ENCODE measurements at regions not wholly inside any gene's neighbourhood (a gene's known extent, or its start where the extent isn't known, plus 50 kb on each side); places are given as distances from the start of the nearest gene placed in this dataset.

DNA sequence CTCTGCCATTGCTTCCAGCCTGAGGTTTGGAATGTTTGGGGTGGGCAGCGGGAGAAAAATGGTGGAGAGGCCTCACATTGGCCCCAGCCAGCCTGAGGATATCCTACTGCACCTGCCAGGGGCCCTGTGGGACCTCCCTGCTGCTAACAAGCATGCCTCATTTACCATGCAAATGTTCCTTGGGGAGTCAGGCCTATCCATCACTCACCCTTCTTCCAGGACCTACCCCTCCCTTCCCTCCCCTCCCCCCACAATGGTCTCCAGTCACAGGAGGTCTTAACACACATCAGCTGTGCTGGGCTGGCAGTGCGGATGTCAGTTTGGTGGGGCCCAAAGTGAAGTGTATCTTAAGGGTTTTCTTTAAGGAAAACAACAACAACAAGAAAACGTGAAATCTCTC is 139.2 kb downstream of the SHOX start (continued):
- TF ChIP-seq, protein P1, sequence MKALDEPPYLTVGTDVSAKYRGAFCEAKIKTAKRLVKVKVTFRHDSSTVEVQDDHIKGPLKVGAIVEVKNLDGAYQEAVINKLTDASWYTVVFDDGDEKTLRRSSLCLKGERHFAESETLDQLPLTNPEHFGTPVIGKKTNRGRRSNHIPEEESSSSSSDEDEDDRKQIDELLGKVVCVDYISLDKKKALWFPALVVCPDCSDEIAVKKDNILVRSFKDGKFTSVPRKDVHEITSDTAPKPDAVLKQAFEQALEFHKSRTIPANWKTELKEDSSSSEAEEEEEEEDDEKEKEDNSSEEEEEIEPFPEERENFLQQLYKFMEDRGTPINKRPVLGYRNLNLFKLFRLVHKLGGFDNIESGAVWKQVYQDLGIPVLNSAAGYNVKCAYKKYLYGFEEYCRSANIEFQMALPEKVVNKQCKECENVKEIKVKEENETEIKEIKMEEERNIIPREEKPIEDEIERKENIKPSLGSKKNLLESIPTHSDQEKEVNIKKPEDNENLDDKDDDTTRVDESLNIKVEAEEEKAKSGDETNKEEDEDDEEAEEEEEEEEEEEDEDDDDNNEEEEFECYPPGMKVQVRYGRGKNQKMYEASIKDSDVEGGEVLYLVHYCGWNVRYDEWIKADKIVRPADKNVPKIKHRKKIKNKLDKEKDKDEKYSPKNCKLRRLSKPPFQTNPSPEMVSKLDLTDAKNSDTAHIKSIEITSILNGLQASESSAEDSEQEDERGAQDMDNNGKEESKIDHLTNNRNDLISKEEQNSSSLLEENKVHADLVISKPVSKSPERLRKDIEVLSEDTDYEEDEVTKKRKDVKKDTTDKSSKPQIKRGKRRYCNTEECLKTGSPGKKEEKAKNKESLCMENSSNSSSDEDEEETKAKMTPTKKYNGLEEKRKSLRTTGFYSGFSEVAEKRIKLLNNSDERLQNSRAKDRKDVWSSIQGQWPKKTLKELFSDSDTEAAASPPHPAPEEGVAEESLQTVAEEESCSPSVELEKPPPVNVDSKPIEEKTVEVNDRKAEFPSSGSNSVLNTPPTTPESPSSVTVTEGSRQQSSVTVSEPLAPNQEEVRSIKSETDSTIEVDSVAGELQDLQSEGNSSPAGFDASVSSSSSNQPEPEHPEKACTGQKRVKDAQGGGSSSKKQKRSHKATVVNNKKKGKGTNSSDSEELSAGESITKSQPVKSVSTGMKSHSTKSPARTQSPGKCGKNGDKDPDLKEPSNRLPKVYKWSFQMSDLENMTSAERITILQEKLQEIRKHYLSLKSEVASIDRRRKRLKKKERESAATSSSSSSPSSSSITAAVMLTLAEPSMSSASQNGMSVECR (CRISPR knock-in tag; IDR thresholded peaks at IDR 0.05) = no peak
- TF ChIP-seq POLR2AphosphoS5 (IDR thresholded peaks at IDR 0.05; ENCODE audit: control insufficient read depth, insufficient read depth, low read depth, low read length) (no peak), ZNF668 (CRISPR knock-in tag; IDR thresholded peaks at IDR 0.05) (no peak), KLF1 (tag; IDR thresholded peaks at IDR 0.05) (no peak), ZFP36 (IDR thresholded peaks at IDR 0.05; ENCODE audit: low read depth, low read length, partially characterized antibody) (no peak), ZNF212 (CRISPR knock-in tag; IDR thresholded peaks at IDR 0.05) (no peak), PHF8 (IDR thresholded peaks at IDR 0.05; ENCODE audit: borderline replicate concordance, low read length) (no peak)
- TF ChIP-seq, protein P2, sequence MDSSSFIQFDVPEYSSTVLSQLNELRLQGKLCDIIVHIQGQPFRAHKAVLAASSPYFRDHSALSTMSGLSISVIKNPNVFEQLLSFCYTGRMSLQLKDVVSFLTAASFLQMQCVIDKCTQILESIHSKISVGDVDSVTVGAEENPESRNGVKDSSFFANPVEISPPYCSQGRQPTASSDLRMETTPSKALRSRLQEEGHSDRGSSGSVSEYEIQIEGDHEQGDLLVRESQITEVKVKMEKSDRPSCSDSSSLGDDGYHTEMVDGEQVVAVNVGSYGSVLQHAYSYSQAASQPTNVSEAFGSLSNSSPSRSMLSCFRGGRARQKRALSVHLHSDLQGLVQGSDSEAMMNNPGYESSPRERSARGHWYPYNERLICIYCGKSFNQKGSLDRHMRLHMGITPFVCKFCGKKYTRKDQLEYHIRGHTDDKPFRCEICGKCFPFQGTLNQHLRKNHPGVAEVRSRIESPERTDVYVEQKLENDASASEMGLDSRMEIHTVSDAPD (CRISPR knock-in tag; IDR thresholded peaks at IDR 0.05) = no peak
- TF ChIP-seq, protein P3, sequence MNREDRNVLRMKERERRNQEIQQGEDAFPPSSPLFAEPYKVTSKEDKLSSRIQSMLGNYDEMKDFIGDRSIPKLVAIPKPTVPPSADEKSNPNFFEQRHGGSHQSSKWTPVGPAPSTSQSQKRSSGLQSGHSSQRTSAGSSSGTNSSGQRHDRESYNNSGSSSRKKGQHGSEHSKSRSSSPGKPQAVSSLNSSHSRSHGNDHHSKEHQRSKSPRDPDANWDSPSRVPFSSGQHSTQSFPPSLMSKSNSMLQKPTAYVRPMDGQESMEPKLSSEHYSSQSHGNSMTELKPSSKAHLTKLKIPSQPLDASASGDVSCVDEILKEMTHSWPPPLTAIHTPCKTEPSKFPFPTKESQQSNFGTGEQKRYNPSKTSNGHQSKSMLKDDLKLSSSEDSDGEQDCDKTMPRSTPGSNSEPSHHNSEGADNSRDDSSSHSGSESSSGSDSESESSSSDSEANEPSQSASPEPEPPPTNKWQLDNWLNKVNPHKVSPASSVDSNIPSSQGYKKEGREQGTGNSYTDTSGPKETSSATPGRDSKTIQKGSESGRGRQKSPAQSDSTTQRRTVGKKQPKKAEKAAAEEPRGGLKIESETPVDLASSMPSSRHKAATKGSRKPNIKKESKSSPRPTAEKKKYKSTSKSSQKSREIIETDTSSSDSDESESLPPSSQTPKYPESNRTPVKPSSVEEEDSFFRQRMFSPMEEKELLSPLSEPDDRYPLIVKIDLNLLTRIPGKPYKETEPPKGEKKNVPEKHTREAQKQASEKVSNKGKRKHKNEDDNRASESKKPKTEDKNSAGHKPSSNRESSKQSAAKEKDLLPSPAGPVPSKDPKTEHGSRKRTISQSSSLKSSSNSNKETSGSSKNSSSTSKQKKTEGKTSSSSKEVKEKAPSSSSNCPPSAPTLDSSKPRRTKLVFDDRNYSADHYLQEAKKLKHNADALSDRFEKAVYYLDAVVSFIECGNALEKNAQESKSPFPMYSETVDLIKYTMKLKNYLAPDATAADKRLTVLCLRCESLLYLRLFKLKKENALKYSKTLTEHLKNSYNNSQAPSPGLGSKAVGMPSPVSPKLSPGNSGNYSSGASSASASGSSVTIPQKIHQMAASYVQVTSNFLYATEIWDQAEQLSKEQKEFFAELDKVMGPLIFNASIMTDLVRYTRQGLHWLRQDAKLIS (CRISPR knock-in tag; IDR thresholded peaks at IDR 0.05) = no peak
- TF ChIP-seq, protein P4, sequence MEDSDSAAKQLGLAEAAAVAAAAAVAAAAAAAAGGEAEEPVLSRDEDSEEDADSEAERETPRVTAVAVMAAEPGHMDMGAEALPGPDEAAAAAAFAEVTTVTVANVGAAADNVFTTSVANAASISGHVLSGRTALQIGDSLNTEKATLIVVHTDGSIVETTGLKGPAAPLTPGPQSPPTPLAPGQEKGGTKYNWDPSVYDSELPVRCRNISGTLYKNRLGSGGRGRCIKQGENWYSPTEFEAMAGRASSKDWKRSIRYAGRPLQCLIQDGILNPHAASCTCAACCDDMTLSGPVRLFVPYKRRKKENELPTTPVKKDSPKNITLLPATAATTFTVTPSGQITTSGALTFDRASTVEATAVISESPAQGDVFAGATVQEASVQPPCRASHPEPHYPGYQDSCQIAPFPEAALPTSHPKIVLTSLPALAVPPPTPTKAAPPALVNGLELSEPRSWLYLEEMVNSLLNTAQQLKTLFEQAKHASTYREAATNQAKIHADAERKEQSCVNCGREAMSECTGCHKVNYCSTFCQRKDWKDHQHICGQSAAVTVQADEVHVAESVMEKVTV (CRISPR knock-in tag; IDR thresholded peaks at IDR 0.05) = no peak
